Stimulated activated CD8-positive, alpha-beta memory T cell treated with anti-CD3 and anti-CD28 coated beads, Interleukin-15, amount 100 ng/mL, for 48 hours (primary cell): ENCODE measurements at regions not wholly inside any gene's neighbourhood (a gene's known extent, or its start where the extent isn't known, plus 50 kb on each side); places are given as distances from the start of the nearest gene placed in this dataset.

Source experiments
- DNase-seq, 2 donors: peaks; one replicate each; pipeline ENCODE4 v3.0.0-alpha.2; 2020; ENCODE audit warnings: low read depth in 2 of 2

- no peak for DNase-seq
Measured at GRCh38 chr9:115169003-115169402, 51.0 kb upstream of the TNC start.

GRCh38 chr9:115170358-115171073 lies 52.6 kb upstream of the TNC start:
- no peak for DNase-seq

- DNase-seq: no peak
Measured at GRCh38 chr9:115171921-115172388, 54.0 kb upstream of the TNC start.

- DNase-seq: no peak
Measured at GRCh38 chr9:115182264-115182663, 64.3 kb upstream of the TNC start.

GRCh38 chr9:115183436-115183835 lies 65.5 kb upstream of the TNC start:
- DNase-seq: no peak

GRCh38 chr9:115189686-115190085 lies 71.7 kb upstream of the TNC start:
- DNase-seq: no peak

- DNase-seq: no peak
Measured at GRCh38 chr9:115191667-115192066, 73.7 kb upstream of the TNC start.

- no peak for DNase-seq
Measured at GRCh38 chr9:115192280-115192679, 74.3 kb upstream of the TNC start.

- DNase-seq: no peak
Measured at GRCh38 chr9:115192835-115193525, 75.0 kb upstream of the TNC start.

GRCh38 chr9:115193777-115194176 lies 75.8 kb upstream of the TNC start:
- no peak for DNase-seq

GRCh38 chr9:115194216-115194615 lies 76.3 kb upstream of the TNC start:
- DNase-seq: no peak

- DNase-seq: no peak
Measured at GRCh38 chr9:115195912-115196311, 78.0 kb upstream of the TNC start.

GRCh38 chr9:115196919-115197318 lies 79.0 kb upstream of the TNC start:
- DNase-seq: no peak

- DNase-seq: no peak
Measured at GRCh38 chr9:115198001-115198400, 80.0 kb upstream of the TNC start.

- no peak for DNase-seq
Measured at GRCh38 chr9:115200711-115201505, 83.0 kb upstream of the TNC start.

- no peak for DNase-seq
Measured at GRCh38 chr9:115202181-115202580, 84.2 kb upstream of the TNC start.

- DNase-seq: no peak
Measured at GRCh38 chr9:115202960-115203751, 85.2 kb upstream of the TNC start.

GRCh38 chr9:115204904-115205453 lies 87.0 kb upstream of the TNC start:
- DNase-seq: no peak

GRCh38 chr9:115207003-115207836 lies 89.3 kb upstream of the TNC start:
- DNase-seq: no peak

- DNase-seq: no peak
Measured at GRCh38 chr9:115208501-115208900, 90.5 kb upstream of the TNC start.
